ENCODE measurements at regions not wholly inside any gene's neighbourhood (a gene's known extent, or its start where the extent isn't known, plus 50 kb on each side); places are given as distances from the start of the nearest gene placed in this dataset.

- Histone ChIP-seq H3K4me2 (no peak overlapping the region), H3K4me3 (no peak overlapping the region)
- TF ChIP-seq Cebpa-rat (IDR thresholded peaks at IDR 0.05), result no peak
These were observed 112.3 kb upstream of the NR3C1 start for GRCh38 chr5:143515829-143516228.

GRCh38 chr5:143514616-143515335 lies 111.3 kb upstream of the NR3C1 start:
- H3K9me3 ChIP-seq, result no peaks in the 10 kb centered on the region
- peaks cover 6% of the 10 kb centered on the region; the same call in 1 of the 2 replicates for H3K4me1 ChIP-seq
- no peak overlapping the region for H3K4me2 ChIP-seq
- H3K4me3 ChIP-seq, result no peak overlapping the region
- no peaks in the 10 kb centered on the region for H4K20me1 ChIP-seq
- no peak for TF ChIP-seq Cebpa-rat (IDR thresholded peaks at IDR 0.05)
- no peak overlapping the region for H3K27ac ChIP-seq
- no peaks in the 10 kb centered on the region for H3K36me3 ChIP-seq
- H3K9ac ChIP-seq, result no peak overlapping the region
- H3K27me3 ChIP-seq, result no peaks in the 10 kb centered on the region

More at GRCh38 chr5:143515829-143516228, 112.3 kb upstream of the NR3C1 start:
- no peak overlapping the region for H3K9ac ChIP-seq
- no peaks in the 10 kb centered on the region for H3K27me3 ChIP-seq
- no peaks in the 10 kb centered on the region for H3K36me3 ChIP-seq
- H3K4me1 ChIP-seq, result peaks cover 6% of the 10 kb centered on the region; the same call in 1 of the 2 replicates
- no peaks in the 10 kb centered on the region for H3K9me3 ChIP-seq
- H4K20me1 ChIP-seq, result no peaks in the 10 kb centered on the region
- no peak overlapping the region for H3K27ac ChIP-seq

- Histone ChIP-seq H3K27ac (no peak overlapping the region), H3K4me2 (no peak overlapping the region), H3K4me1 (peaks cover 6% of the 10 kb centered on the region; the same call in 1 of the 2 replicates), H3K9me3 (no peaks in the 10 kb centered on the region), H3K27me3 (no peaks in the 10 kb centered on the region), H3K4me3 (no peak overlapping the region), H3K9ac (no peak overlapping the region), H4K20me1 (no peaks in the 10 kb centered on the region), H3K36me3 (no peaks in the 10 kb centered on the region)
- TF ChIP-seq Cebpa-rat (IDR thresholded peaks at IDR 0.05), result no peak
These were observed 110.2 kb upstream of the NR3C1 start for GRCh38 chr5:143513720-143514119.

- H3K9me3 ChIP-seq, result no peaks in the 10 kb centered on the region
- H3K4me1 ChIP-seq, result peaks cover 6% of the 10 kb centered on the region; the same call in 1 of the 2 replicates
- no peaks in the 10 kb centered on the region for H3K36me3 ChIP-seq
- H3K4me2 ChIP-seq, result no peak overlapping the region
- no peaks in the 10 kb centered on the region for H3K27me3 ChIP-seq
- H3K9ac ChIP-seq, result no peak overlapping the region
- H4K20me1 ChIP-seq, result no peaks in the 10 kb centered on the region
- H3K27ac ChIP-seq, result no peak overlapping the region
- no peak for TF ChIP-seq Cebpa-rat (IDR thresholded peaks at IDR 0.05)
- no peak overlapping the region for H3K4me3 ChIP-seq
These were observed 108.2 kb upstream of the NR3C1 start for GRCh38 chr5:143511736-143512135.

GRCh38 chr5:143509758-143510221 lies 106.3 kb upstream of the NR3C1 start:
- H3K9ac ChIP-seq, result no peak overlapping the region
- no peak overlapping the region for H3K27ac ChIP-seq
- no peaks in the 10 kb centered on the region for H3K36me3 ChIP-seq
- no peaks in the 10 kb centered on the region for H3K27me3 ChIP-seq
- H3K4me2 ChIP-seq, result no peak overlapping the region
- TF ChIP-seq Cebpa-rat (IDR thresholded peaks at IDR 0.05), result no peak
- H3K9me3 ChIP-seq, result no peaks in the 10 kb centered on the region
- no peaks in the 10 kb centered on the region for H3K4me1 ChIP-seq
- no peaks in the 10 kb centered on the region for H4K20me1 ChIP-seq
- H3K4me3 ChIP-seq, result no peak overlapping the region

- H3K9ac ChIP-seq, result no peak overlapping the region
- no peak for TF ChIP-seq Cebpa-rat (IDR thresholded peaks at IDR 0.05)
- H3K27ac ChIP-seq, result no peak overlapping the region
- no peak overlapping the region for H3K4me2 ChIP-seq
- no peaks in the 10 kb centered on the region for H3K9me3 ChIP-seq
- no peaks in the 10 kb centered on the region for H3K36me3 ChIP-seq
- H3K4me1 ChIP-seq, result no peaks in the 10 kb centered on the region
- no peaks in the 10 kb centered on the region for H4K20me1 ChIP-seq
- H3K4me3 ChIP-seq, result no peak overlapping the region
- no peaks in the 10 kb centered on the region for H3K27me3 ChIP-seq
These were observed 103.5 kb upstream of the NR3C1 start for GRCh38 chr5:143506836-143507552.

GRCh38 chr5:143505934-143506333 lies 102.4 kb upstream of the NR3C1 start:
- no peaks in the 10 kb centered on the region for H4K20me1 ChIP-seq
- H3K27ac ChIP-seq, result no peak overlapping the region
- H3K36me3 ChIP-seq, result no peaks in the 10 kb centered on the region
- no peaks in the 10 kb centered on the region for H3K27me3 ChIP-seq
- no peak for TF ChIP-seq Cebpa-rat (IDR thresholded peaks at IDR 0.05)
- H3K4me2 ChIP-seq, result no peak overlapping the region
- H3K9ac ChIP-seq, result no peak overlapping the region
- no peaks in the 10 kb centered on the region for H3K9me3 ChIP-seq
- H3K4me3 ChIP-seq, result no peak overlapping the region
- H3K4me1 ChIP-seq, result no peaks in the 10 kb centered on the region

- Histone ChIP-seq H3K36me3 (no peaks in the 10 kb centered on the region), H3K4me2 (no peak overlapping the region), H3K4me3 (no peak overlapping the region), H3K27me3 (no peaks in the 10 kb centered on the region), H3K4me1 (no peaks in the 10 kb centered on the region), H3K27ac (no peak overlapping the region), H4K20me1 (no peaks in the 10 kb centered on the region), H3K9me3 (no peaks in the 10 kb centered on the region), H3K9ac (no peak overlapping the region)
- TF ChIP-seq Cebpa-rat (IDR thresholded peaks at IDR 0.05), result no peak
These were observed 101.9 kb upstream of the NR3C1 start for GRCh38 chr5:143505354-143505753.

GRCh38 chr5:143501310-143502044 lies 98.0 kb upstream of the NR3C1 start:
- H3K4me1 ChIP-seq, result no peaks in the 10 kb centered on the region
- H3K9me3 ChIP-seq, result no peaks in the 10 kb centered on the region
- H3K4me3 ChIP-seq, result no peak overlapping the region
- no peak overlapping the region for H3K4me2 ChIP-seq
- no peaks in the 10 kb centered on the region for H3K36me3 ChIP-seq
- no peaks in the 10 kb centered on the region for H3K27me3 ChIP-seq
- H4K20me1 ChIP-seq, result no peaks in the 10 kb centered on the region
- no peak overlapping the region for H3K27ac ChIP-seq
- TF ChIP-seq Cebpa-rat (IDR thresholded peaks at IDR 0.05), result no peak
- H3K9ac ChIP-seq, result no peak overlapping the region
